ENCODE measurements at regions not wholly inside any gene's neighbourhood (a gene's known extent, or its start where the extent isn't known, plus 50 kb on each side); places are given as distances from the start of the nearest gene placed in this dataset.

- DNase-seq = no peak
- in situ Hi-C loops (cut with HindIII; ENCODE audit: low pct_ligation_motif_present, low pct_unique_long_range_greater_than_20kb, low sequenced_read_pairs) = no loop called here
Observed at GRCh38 chr6:50211582-50211981, 161.9 kb upstream of the DEFB112 start.

- no peak for DNase-seq
- in situ Hi-C loops (cut with HindIII; ENCODE audit: low pct_ligation_motif_present, low pct_unique_long_range_greater_than_20kb, low sequenced_read_pairs) = no loop called here
Observed at GRCh38 chr6:50213146-50213545, 163.4 kb upstream of the DEFB112 start.

DNA sequence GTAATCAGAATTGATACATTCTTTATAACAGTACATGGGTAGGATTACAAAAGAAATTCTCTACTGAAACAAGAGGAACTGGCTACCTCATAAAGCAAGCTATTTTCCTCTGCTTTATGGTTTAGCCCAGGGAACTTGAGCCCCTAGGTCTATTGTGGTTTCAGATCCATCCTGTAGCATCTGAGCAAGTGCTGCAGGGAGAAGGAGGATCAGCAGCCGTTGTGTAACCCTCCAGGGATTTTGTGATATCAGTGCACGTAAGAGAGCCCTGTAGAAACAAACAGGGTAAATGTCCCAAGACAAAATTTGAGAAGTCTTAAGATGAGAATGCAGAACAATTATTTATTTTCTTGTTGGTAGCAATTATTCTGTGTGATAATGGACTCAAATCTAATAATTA, 165.2 kb upstream of the DEFB112 start:
- in situ Hi-C loops (cut with HindIII; ENCODE audit: low pct_ligation_motif_present, low pct_unique_long_range_greater_than_20kb, low sequenced_read_pairs) = no loop called here

GRCh38 chr6:50217841-50218240, 168.1 kb upstream of the DEFB112 start:
- in situ Hi-C loops (cut with HindIII; ENCODE audit: low pct_ligation_motif_present, low pct_unique_long_range_greater_than_20kb, low sequenced_read_pairs) = no loop called here
- no peak for DNase-seq

More for the DNA sequence above, 165.2 kb upstream of the DEFB112 start:
- no peak for DNase-seq

GRCh38 chr6:50236164-50236563, 186.4 kb upstream of the DEFB112 start:
- in situ Hi-C loops (cut with HindIII; ENCODE audit: low pct_ligation_motif_present, low pct_unique_long_range_greater_than_20kb, low sequenced_read_pairs) = no loop called here
- no peak for DNase-seq

DNA sequence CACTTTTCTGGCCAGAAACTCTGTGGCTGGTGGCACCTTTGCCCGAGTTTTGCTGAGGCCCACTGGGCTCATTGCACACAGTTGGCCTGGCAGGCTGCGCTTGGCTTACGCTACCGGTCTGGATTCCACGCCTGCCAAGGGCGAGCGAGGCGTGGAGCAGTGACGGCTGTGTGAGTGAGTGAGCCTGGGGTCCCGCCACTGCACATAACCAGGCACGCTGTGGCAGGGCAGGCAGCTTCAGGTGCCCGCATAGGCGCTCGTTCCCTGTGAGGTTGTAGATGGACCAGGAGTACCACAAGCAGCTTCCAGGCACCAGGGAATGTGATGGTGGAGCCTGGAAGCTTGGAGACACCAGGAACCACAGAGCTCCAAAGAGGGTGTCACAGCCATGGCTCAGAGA, 190.1 kb upstream of the DEFB112 start:
- in situ Hi-C loops (cut with HindIII; ENCODE audit: low pct_ligation_motif_present, low pct_unique_long_range_greater_than_20kb, low sequenced_read_pairs) = no loop called here
- no peak for DNase-seq

- DNase-seq = no peak
- in situ Hi-C loops (cut with HindIII; ENCODE audit: low pct_ligation_motif_present, low pct_unique_long_range_greater_than_20kb, low sequenced_read_pairs) = no loop called here
Observed at GRCh38 chr6:50240986-50241385, 191.3 kb upstream of the DEFB112 start.

DNA sequence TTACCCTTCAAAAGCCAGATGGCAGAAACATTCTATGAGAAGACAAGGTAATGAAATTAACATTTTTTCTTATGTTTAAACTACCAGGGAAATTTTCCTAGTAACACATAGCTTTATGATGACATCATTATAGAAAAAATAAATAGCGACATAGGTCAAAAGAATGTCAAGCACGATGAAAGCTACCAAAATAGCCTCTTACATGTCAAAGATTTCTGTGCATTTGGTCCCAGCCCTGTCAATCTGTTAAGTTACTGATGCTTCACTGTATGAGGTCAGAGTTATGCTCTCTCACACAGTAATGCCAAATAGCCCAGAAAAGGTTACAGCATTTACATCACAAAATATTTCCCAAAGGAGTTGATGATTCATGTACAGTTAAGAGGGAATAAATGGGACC, 199.8 kb upstream of the DEFB112 start:
- in situ Hi-C loops (cut with HindIII; ENCODE audit: low pct_ligation_motif_present, low pct_unique_long_range_greater_than_20kb, low sequenced_read_pairs) = no loop called here
- no peak for DNase-seq

DNA sequence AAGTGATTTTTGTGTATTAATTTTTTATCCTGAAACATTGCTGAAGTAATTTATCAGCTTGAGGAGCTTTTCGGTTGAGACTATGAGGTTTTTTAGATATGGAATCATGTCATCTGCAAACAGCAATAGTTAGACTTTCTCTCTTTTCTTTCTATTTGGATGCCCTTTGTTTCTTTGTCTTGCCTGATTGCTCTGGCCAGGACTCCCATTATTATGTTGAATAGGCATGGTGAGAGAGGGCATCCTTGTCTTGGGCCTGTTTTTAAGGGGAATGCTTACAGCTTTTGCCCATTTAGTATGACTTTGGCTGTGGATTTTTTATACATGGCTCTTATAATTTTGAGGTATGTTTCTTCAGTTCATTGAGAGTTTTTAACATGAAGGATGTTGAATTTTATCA, 207.6 kb upstream of the DEFB112 start:
- in situ Hi-C loops (cut with HindIII; ENCODE audit: low pct_ligation_motif_present, low pct_unique_long_range_greater_than_20kb, low sequenced_read_pairs) = no loop called here
- no peak for DNase-seq

DNA sequence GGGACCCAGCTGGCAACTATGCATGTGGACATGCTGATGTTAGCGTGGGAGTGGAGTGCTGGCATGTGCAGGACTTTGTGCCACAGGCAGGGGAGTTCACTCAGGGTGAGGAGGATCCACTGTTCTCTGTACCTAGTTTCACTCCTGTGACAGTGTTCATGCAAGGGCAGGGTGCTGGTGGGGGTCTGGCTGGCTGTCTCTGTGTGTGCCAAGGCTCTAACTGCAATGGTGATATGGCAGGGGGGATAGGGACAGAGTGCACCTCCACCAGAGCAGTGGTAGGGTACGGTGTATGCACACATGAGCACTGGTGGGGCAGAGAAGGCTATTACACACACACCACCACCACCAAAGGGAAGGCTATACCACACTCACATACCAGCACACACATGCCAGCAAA, 210.2 kb upstream of the DEFB112 start:
- no peak for DNase-seq
- in situ Hi-C loops (cut with HindIII; ENCODE audit: low pct_ligation_motif_present, low pct_unique_long_range_greater_than_20kb, low sequenced_read_pairs) = no loop called here

DNA sequence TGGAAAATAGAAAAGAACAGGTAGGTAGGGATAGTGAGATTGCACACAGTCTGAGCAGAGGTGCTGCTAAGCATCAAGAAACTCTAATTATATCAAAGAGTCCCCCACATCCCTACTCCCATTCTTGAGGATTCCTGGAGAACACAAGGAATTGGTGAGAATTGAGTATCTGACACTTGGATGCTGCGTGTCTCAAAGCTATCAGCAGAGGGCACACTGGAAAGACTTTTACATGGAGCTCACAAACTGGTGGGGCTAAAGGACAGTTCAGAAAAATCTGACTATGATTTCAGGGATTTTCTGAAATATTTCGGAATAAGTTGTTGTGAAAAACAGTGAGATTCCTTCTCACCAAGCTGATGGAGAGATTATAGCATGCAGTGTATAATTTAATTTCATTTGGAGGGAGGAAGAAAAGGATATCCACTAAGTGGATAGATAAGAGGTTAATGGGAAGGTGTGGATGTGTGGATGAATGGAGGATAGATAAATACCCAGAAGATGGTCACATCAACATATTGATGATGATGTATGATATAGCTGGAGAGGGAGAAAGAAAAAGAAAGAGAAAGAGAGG, 215.4 kb upstream of the DEFB112 start:
- DNase-seq = peak; percentile 3
- in situ Hi-C loops (cut with HindIII; ENCODE audit: low pct_ligation_motif_present, low pct_unique_long_range_greater_than_20kb, low sequenced_read_pairs) = no loop called here

DNA sequence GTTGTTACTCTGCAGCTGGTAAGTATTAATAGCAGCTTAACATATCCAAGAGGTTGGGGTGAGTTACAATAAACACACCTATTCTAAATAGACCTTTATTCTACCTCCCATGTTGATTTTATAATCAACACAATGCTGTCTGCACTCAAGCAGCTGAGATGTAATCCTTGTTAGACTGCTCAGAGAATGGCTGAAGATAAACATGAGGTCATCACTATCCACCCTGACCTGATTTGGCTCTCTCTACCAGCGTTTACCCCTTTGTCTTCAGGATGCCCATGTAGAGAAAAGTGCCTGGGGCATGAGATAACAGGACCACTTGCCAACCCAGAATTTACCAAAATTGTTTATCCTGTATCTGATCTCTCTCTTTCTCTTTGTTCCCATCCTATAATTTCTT, 220.7 kb upstream of the DEFB112 start:
- DNase-seq = no peak

GRCh38 chr6:50271266-50271665, 221.5 kb upstream of the DEFB112 start:
- no peak for DNase-seq
- in situ Hi-C loops (cut with HindIII; ENCODE audit: low pct_ligation_motif_present, low pct_unique_long_range_greater_than_20kb, low sequenced_read_pairs) = no loop called here

More for the DNA sequence above, 220.7 kb upstream of the DEFB112 start:
- in situ Hi-C loops (cut with HindIII; ENCODE audit: low pct_ligation_motif_present, low pct_unique_long_range_greater_than_20kb, low sequenced_read_pairs) = no loop called here

- in situ Hi-C loops (cut with HindIII; ENCODE audit: low pct_ligation_motif_present, low pct_unique_long_range_greater_than_20kb, low sequenced_read_pairs) = no loop called here
- DNase-seq = no peak
Observed at GRCh38 chr6:50271817-50272216, 222.1 kb upstream of the DEFB112 start.

GRCh38 chr6:50272611-50273010, 222.9 kb upstream of the DEFB112 start:
- in situ Hi-C loops (cut with HindIII; ENCODE audit: low pct_ligation_motif_present, low pct_unique_long_range_greater_than_20kb, low sequenced_read_pairs) = no loop called here
- DNase-seq = no peak

GRCh38 chr6:50276771-50277261, 227.1 kb upstream of the DEFB112 start:
- in situ Hi-C loops (cut with HindIII; ENCODE audit: low pct_ligation_motif_present, low pct_unique_long_range_greater_than_20kb, low sequenced_read_pairs) = no loop called here
- DNase-seq = no peak

DNA sequence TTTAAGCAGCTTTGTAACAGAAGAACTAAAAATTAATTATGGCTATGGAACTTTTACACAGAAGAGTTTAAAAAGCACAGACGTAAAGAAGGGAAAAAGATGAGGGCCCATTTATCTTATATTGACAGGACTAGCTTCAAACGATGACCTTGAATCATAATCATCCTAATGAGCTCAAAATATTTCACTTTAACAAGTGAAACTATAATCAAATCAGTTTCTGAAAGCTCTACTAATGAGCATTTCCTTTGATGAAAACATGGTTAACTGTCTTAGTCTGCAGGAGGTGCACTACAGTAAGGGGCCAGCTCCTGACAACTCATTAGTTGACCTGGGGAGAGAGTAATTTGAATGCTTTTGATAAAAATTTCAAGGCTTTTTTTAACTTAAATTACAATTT, 228.0 kb upstream of the DEFB112 start:
- in situ Hi-C loops (cut with HindIII; ENCODE audit: low pct_ligation_motif_present, low pct_unique_long_range_greater_than_20kb, low sequenced_read_pairs) = no loop called here
- no peak for DNase-seq

DNA sequence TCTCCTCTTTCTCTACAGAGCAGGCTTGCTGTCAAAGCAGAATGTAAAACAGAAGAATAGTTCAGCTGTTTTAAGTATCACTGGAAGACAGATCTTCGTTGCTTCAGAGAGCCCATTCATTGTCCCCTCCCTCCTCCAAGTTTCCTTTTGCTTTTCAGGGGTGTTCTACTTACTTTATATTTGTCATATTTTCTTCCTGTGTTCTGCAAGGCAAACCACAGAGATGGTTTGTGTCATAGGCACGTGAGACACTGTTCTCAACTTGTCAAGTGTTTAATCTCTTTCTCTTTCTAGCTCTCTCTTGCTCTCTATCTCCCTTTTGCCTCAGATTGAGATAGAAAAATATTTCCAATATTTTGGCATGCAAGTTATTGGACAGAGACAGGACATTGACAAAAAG, 228.9 kb upstream of the DEFB112 start:
- no peak for DNase-seq
- in situ Hi-C loops (cut with HindIII; ENCODE audit: low pct_ligation_motif_present, low pct_unique_long_range_greater_than_20kb, low sequenced_read_pairs) = no loop called here

DNA sequence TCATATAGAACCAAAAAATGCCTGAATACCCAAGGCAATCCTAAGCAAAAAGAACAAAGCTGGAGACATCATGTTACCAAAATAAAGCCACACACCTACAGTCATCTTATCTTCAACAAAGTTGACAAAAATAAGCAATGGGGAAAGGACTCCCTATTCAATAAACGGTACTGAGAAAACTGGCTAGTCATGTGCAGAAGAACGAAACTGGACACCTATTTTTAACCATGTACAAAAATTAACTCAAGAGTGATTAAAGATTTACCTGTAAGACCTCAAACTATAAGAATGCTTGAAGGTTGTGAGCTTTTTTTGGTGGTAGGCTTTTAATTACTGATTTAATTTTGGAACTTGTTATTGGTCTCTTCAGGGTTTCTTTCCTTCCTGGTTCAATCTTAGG, 236.0 kb upstream of the DEFB112 start:
- no peak for DNase-seq
- in situ Hi-C loops (cut with HindIII; ENCODE audit: low pct_ligation_motif_present, low pct_unique_long_range_greater_than_20kb, low sequenced_read_pairs) = no loop called here

GRCh38 chr6:50288241-50288640, 238.5 kb upstream of the DEFB112 start:
- in situ Hi-C loops (cut with HindIII; ENCODE audit: low pct_ligation_motif_present, low pct_unique_long_range_greater_than_20kb, low sequenced_read_pairs) = no loop called here
- no peak for DNase-seq

DNA sequence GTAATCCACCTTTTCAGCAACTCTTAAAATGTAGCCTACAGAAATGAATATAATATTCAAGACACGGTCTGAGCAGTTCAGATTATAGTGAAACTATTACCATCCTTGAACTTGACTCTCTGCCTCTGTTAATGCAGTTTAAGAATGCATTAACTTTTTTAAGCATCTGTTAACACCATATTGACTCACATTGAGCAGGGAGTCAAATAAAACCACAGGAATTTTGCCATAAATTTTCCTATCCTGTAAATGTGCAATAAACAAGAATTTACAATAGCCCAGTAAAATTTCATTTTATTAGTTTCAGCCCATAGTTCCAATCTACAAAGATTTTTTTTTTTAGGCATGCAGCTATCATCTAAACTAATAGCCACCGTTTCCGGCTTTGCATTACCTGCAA, 239.2 kb upstream of the DEFB112 start:
- in situ Hi-C loops (cut with HindIII; ENCODE audit: low pct_ligation_motif_present, low pct_unique_long_range_greater_than_20kb, low sequenced_read_pairs) = no loop called here
- DNase-seq = no peak
